ENCODE measurements at regions not wholly inside any gene's neighbourhood (a gene's known extent, or its start where the extent isn't known, plus 50 kb on each side); places are given as distances from the start of the nearest gene placed in this dataset.
A peak's percentile ranks its signal among the peaks of the same experiment; 100 is the strongest.

DNA sequence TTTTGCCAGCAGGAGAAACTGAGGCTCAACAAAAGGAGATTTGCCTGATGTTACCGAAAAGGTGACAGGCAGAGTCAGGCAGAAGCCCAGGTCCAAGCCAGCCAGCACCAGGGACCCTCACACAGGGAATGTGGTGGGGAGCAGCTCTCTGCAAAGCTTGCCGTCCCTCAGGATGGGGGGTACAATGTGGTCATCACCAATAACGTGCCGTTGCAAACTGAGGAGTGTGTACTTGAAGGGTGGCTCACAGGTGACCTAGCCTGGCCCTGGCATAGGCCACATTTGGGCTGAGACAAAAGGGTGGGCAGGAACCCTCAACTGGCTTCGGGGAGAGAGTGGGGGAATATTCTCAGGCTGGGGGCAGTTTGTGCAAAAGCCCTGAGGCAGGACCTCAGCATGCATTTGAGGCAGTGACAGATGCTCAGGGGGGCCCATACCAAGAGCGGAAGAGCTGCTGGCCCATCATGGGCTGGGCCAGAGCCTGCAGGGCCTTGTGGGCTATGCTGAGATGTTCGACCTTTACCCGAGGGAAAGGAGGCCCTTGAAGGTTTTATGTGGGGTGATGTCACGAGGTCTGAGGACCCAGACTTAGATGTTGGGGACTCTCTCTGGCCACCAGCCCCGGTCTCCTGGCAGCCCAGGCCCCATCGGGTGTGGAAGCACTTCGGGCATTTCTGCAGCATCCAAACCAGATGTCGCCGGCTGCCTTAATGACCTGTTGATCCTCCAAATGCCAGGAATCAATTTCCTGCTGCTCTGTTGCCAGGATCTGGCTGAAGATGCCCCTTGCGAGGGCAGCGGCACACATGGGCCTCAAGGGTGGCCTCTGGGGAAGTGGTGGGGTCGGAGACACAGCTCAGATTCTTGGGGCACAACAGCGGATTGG is 57.4 kb upstream of the SHISAL1 start:
- no peak overlapping the region for H3K4me3 ChIP-seq (ENCODE audit: low read depth, low read length)
- TF ChIP-seq, protein P1, sequence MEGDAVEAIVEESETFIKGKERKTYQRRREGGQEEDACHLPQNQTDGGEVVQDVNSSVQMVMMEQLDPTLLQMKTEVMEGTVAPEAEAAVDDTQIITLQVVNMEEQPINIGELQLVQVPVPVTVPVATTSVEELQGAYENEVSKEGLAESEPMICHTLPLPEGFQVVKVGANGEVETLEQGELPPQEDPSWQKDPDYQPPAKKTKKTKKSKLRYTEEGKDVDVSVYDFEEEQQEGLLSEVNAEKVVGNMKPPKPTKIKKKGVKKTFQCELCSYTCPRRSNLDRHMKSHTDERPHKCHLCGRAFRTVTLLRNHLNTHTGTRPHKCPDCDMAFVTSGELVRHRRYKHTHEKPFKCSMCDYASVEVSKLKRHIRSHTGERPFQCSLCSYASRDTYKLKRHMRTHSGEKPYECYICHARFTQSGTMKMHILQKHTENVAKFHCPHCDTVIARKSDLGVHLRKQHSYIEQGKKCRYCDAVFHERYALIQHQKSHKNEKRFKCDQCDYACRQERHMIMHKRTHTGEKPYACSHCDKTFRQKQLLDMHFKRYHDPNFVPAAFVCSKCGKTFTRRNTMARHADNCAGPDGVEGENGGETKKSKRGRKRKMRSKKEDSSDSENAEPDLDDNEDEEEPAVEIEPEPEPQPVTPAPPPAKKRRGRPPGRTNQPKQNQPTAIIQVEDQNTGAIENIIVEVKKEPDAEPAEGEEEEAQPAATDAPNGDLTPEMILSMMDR (conservative IDR thresholded peaks at IDR 0.05; ENCODE audit: low read depth, low read length) = no peak
- no peak for DNase-seq (ENCODE audit: low read depth)

DNA sequence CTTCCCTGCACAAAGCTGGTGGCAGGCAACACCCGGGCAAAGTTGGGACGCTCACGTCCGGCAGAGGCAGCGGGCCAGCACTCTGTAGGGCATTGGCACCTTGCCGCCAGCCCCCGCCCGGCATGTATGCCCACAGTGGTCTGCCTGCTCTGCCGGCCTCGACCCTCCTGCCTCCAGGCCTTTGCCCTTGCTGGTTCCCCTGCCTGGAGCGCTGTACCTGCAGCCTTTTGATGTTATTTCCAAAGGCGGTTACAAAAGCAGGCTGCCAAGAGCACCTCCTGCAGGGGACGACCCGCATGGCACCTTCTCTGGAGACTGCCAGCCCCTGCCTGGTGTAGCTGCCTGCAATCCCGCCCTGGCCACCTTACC is 56.5 kb upstream of the SHISAL1 start:
- no peak for DNase-seq (ENCODE audit: low read depth)
- TF ChIP-seq, protein P1 (conservative IDR thresholded peaks at IDR 0.05; ENCODE audit: low read depth, low read length) = peak; percentile 21

DNA sequence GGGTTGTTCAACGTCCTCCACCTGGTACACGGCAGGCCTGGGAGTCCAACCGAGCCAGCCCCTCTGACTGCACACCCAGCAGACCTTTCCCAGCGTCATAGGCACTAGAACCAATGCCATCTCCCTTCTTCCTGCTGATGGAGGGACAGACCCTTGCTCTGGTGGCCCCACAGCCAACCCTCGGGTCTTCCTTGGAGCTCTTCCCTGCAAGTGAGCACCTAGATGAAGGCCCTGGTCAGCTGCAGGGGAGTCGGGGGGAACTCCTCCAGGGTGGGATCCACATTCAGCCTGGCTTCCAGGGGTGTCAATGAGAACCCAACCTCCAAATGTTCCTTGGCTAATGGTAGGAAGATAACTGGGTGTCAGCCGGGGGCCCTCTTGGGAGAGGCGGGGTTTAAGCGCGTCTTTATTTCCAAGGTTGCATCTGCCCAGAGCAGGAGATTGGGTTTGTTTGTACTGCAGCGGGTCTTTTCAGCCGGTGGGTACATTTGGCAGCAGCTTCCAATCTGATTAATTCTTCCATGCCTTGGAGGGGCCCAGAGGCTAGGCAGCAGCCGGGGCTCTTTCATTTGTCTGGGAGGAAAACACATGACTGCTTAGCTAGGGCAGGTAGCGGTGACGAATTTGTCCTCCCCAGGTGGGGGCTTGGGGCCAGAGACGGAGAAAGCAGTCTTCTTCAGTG is 56.0 kb upstream of the SHISAL1 start:
- TF ChIP-seq, protein P1 (conservative IDR thresholded peaks at IDR 0.05; ENCODE audit: low read depth, low read length) = no peak
- H3K4me3 ChIP-seq (ENCODE audit: low read depth, low read length) = no peak overlapping the region
- no peak for DNase-seq (ENCODE audit: low read depth)

More for the DNA sequence above, 56.5 kb upstream of the SHISAL1 start:
- H3K4me3 ChIP-seq (ENCODE audit: low read depth, low read length) = no peak overlapping the region

DNA sequence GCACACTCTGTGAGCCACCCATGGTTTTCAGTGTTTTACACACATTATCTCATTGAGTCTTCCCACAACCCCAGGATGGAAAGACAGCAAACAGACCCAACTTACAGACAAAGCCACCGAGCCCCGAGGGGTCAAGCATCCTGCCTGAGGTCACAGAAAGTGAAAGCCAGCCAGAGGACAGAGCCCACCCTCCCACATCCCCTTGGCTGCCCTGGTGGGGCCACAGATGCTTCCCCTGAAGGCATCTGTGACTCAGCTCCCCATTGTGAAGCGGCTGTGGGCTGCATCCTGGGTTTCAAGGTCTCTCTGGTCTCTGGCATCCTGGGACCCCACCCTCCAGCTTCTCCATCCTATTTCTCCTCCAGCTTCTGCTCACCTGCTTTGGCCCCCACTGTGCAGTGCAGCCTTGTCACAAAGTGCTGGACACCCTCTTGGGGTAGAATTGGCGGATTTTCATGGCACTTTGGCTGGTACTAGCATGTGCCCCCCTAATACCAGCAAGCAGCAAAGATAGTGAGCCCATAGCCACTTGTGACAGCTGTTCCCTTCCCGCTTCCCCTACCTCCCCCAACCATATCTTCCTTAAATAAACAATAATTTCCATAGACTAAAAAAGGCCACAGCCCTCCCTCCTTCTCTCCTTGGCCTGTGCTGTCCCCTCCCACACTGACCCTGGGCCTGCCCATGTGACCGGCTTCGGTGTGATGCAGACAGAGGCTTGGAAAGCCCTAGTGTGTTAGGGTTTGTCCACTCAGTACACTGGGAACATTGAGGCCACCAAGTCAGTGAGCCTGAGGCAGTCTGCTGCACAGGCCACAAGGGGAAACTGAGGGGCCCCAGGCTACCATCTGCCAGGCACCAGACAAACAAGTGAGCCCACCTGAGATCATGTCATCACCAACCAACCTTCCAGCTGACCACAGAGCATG is 53.9 kb upstream of the SHISAL1 start:
- no peak overlapping the region for H3K4me3 ChIP-seq (ENCODE audit: low read depth, low read length)
- TF ChIP-seq, protein P1 (conservative IDR thresholded peaks at IDR 0.05; ENCODE audit: low read depth, low read length) = no peak
- no peak for DNase-seq (ENCODE audit: low read depth)

DNA sequence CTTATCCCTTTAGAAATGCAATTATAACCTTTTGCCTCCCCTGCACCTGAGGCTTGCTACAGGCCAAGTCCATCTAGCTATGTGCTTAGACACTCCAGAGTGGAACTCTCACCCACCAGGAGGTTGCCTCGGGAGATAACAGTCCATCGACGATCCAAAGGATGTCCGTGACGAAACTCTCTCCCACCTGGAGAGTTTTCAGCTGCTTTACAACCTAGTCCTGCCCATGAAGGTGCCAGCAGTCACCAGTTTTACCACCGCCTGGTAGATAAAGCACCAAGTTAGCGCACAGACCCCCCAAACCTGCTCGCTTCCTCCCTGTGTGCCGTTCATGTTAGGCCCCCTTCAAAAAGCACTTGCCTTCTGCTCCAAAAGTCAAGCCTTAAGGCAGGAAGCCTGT is 53.1 kb upstream of the SHISAL1 start:
- H3K4me3 ChIP-seq (ENCODE audit: low read depth, low read length) = no peak overlapping the region
- DNase-seq (ENCODE audit: low read depth) = no peak
- TF ChIP-seq, protein P1 (conservative IDR thresholded peaks at IDR 0.05; ENCODE audit: low read depth, low read length) = no peak

DNA sequence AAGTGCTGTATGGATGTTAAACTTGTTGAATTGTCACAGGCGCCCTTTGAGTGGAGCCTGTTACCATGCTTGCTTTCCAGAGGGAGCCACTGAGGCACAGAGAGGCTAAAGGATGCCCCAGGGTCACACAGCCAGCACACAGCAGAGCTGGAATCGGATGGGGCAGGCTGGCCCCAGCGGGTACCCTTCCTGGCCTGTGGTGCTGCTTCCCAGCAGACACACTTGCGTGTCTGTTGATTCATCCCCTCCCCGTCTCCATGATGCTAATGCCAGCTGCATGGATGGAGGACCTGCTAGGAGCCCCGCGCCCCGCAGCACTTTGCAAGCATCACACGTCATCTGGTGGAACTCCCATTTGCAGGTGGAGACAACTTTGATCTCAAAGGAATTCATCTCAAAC is 52.4 kb upstream of the SHISAL1 start:
- no peak for DNase-seq (ENCODE audit: low read depth)
- TF ChIP-seq, protein P1 (conservative IDR thresholded peaks at IDR 0.05; ENCODE audit: low read depth, low read length) = no peak
- H3K4me3 ChIP-seq (ENCODE audit: low read depth, low read length) = no peak overlapping the region

Measured in epithelial cell of proximal tubule (primary cell).